Body of pancreas (tissue), 4 donors: ENCODE measurements at regions not wholly inside any gene's neighbourhood (a gene's known extent, or its start where the extent isn't known, plus 50 kb on each side); places are given as distances from the start of the nearest gene placed in this dataset.
"Not testable (repeated sequence)": the region's sequence is repeated elsewhere in the genome, so short reads cannot be mapped to it uniquely, and the experiment has no call there.

Experiments
- CTCF ChIP-seq, 7 experiments: fragments of 450-650 bp in 4 of 7; fragments of 200-600 bp in 3 of 7; sonication (generic) in 3 of 7; IDR thresholded peaks; one replicate each; pipeline ENCODE4 v1.5.1; 2016 to 2019; ENCODE audit warnings: antibody characterized with exemption in 7 of 7
- POLR2A ChIP-seq, 3 donors: fragments of 450-650 bp; IDR thresholded peaks; one replicate each; pipeline ENCODE4 v1.6.1; 2016; ENCODE audit warnings: antibody characterized with exemption in 3 of 3, mild to moderate bottlenecking in 2 of 3

DNA sequence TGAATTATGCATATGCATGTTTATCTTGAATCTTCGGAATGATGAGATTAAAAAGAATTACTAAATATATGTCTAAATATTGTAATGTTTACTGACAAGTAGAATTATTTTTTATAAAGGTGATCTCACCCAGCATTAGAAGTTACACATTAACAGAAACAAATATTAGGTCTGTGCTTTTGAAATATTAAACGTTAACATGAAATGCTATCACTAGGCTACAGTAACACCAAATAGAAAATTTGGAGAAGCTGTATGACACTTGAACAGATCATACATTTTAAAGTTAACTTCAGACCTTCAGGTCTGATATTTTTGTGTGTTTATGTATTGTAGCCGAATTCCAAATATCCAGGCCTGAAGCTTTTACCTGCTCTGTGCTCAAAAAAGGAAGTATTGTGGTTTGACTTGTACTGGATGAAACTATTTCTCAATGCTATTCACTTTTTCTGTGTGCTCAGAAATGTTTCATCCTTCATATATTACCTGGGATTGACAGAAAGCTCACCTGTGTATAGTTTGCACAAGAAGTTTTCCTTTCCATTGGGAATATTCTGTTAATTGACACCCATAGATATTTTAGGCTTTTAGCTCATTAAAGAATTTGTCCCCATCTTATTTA is 60.9 kb downstream of the CDY2B start:
- not testable (repeated sequence) for TF ChIP-seq POLR2A, CTCF (IDR thresholded peaks at IDR 0.05)
